SHP77 treated with DMSO at 0.1 percent for 48 hours (cell line): ENCODE measurements at regions not wholly inside any gene's neighbourhood (a gene's known extent, or its start where the extent isn't known, plus 50 kb on each side); places are given as distances from the start of the nearest gene placed in this dataset.
"Not testable (repeated sequence)": the region's sequence is repeated elsewhere in the genome, so short reads cannot be mapped to it uniquely, and the experiment has no call there.

Experiments
- DNase-seq: peaks from one replicate; lab custom pipeline; 2025; lab: John Stamatoyannopoulos, UW

GRCh38 chr22:34599567-34599966, 466.4 kb upstream of the ISX start:
- DNase-seq, result no peak

DNA sequence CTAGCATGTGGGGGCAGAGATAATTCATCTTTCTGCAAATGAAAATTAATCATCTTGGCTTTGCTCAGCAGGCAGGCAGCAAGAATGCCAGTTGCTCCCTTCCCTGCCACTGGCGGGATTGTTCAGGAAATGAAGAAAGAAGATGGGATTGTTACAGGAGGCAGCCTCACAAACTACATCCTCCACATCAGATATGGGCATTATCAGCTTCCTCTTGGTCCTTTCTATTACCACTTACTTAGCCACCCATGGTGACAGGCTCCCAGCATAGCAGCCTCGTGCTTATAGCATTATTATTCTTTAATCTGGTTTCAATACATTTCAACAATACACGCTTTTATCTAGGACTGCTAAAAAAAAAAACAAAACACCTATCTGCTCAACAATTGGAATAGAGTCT, 461.6 kb upstream of the ISX start:
- DNase-seq, result no peak

DNA sequence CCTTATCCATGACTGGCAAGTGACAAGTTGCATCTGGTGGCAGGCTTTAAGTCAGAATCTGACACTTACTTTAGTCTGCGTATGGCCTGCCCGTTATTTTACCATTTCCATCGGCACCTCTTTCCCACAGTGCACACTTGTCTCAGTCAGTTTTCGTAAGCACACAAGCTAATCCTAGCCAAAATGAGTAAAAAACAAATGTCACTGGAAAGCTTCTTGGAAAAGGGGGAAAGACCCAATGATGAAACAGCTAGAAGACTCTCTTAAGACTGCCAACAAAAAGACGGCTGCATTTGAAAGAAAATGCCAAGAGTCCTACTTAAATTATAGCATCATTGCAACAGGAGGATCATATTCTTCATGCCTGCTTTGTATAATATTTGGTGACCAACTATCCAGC, 457.9 kb upstream of the ISX start:
- no peak for DNase-seq

DNA sequence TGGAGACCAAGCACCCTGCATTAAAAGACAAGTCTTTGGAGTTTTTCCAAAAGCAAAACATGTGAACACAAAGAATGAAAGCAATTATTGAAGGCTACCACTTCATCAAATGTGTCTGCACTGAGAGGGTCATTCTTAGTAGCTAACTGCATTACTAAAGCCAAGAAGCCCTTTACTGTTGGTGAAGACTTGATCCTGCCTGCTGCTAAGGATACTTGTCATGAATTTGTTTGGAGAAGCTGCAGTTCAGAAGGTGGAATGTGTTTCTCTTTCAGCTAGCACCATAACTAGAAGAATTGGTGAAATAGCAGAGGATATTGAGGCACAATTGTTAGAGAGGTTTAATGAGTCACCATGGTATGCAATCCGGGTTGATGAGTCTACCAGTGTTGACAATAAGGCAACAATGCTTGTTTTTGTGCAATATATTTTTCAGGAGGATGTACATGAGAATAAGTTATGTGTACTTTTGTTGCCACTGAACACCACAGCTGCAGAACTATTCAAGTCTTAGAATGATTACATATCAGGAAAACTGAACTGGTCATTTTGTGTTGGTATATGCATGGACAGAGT, 457.3 kb upstream of the ISX start:
- no peak for DNase-seq

DNA sequence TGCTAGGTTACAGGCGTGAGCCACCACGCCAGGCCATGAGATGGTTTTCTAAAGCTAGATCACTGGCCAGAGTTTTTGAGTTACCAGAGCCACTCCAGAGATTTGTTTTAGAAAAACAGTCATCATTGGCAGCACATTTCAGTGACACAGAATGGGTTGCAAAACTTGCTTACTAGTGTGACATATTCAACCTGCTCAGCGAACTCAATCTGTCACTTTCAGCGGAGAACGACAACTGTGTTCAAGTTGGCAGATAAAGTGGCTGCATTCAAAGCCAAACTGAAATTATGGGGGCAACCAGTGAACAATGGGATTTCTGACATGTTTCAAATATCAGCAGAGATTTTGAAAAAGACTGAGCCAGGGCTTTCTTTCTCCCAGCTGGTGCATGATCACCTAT, 456.3 kb upstream of the ISX start:
- no peak for DNase-seq

DNA sequence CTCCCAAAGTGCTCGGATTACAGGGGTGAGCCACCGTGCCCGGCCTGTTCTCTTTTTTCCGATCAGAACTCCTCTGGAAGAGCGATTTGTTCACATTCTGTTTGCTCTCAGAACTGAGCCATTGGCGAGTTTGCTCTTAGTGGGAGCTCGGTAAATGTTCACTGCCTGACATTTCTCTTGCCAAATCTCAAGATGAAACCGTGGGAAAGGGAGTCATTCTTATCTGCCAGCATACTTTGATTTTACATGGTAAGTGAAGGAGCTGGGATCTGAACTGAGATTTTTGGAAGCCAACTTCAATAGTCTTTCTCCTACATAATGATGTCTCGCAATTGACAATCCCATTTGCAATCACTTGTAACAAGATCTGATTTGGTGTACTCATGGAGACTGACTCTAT, 445.8 kb upstream of the ISX start:
- DNase-seq, result no peak

- no peak for DNase-seq
Measured at GRCh38 chr22:34620832-34621231, 445.1 kb upstream of the ISX start.

GRCh38 chr22:34622602-34623001, 443.4 kb upstream of the ISX start:
- DNase-seq, result no peak

GRCh38 chr22:34623580-34623979, 442.4 kb upstream of the ISX start:
- no peak for DNase-seq

DNA sequence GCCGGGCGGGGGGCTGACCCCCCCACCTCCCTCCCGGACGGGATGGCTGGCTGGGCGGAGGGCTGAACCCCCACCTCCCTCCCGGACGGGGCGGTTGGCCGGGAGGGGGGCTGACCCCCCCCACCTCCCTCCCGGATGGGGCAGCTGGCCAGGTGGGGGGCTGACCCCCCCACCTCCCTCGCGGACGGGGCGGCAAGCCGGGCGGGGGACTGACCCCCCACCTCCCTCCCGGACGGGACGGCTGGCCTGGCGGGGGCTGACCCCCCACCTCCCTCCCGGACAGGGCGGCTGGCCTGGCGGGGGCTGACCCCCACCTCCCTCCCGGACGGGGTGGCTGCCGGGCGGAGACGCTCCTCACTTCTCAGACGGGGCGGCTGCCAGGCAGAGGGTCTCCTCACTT, 440.1 kb upstream of the ISX start:
- DNase-seq, result not testable (repeated sequence)

GRCh38 chr22:34638128-34638527, 427.8 kb upstream of the ISX start:
- no peak for DNase-seq

DNA sequence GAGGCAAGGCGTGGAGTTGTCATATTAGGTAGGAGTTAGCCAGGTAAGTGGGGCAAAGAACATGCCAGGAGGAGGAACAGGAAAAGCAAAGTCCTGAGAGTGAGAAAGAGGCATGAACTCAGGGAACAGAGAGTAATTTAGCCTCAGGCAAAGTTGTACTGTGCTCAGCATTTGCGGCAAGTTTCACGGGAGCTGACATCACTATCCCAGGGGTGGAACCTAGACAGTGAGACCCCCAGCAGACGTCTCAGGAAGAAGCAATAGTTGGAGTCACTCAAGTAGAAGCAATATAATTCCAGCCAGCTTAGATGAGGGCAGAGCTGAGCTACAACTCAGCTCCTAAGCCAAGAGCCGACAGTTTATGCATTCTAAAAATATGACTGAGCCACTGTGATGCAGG, 426.0 kb upstream of the ISX start:
- no peak for DNase-seq

- no peak for DNase-seq
Measured at GRCh38 chr22:34645375-34645774, 420.6 kb upstream of the ISX start.

DNA sequence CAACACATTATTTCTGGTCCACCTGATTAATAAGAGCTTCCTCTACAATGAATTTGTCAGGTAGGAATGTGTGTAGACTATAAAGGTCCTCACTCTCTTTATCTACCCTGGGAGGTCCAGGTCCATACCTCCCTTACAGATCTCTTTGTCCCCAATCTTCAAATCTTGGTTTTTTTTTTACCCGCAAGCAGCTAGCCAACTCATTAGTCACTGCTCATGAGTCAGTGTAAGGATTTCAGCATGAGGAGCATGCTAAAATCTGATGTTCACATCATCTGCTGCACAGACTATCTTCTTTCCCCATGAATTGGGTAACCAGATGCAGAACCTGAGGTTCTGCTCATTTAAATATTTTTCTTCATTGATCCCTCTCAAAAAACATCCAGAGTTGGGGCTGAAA, 397.0 kb upstream of the ISX start:
- DNase-seq, result no peak

DNA sequence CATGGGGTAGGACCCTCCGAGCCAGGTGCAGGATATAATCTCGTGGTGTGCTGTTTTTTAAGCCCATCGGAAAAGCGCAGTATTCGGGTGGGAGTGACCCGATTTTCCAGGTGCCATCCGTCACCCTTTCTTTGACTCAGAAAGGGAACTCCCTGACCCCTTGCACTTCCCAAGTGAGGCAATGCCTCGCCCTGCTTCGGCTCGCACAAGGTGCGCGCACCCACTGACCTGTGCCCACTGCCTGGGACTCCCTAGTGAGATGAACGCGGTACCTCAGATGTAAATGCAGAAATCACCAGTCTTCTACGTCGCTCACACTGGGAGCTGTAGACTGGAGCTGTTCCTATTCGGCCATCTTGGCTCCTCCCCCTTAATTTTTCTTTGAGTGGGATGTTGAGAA, 382.9 kb upstream of the ISX start:
- DNase-seq, result not testable (repeated sequence)

- DNase-seq, result not testable (repeated sequence)
Measured at GRCh38 chr22:34684278-34684677, 381.7 kb upstream of the ISX start.

- DNase-seq, result no peak
Measured at GRCh38 chr22:34687116-34687515, 378.8 kb upstream of the ISX start.

GRCh38 chr22:34688825-34689224, 377.1 kb upstream of the ISX start:
- no peak for DNase-seq

GRCh38 chr22:34696557-34696956, 369.4 kb upstream of the ISX start:
- DNase-seq, result no peak

GRCh38 chr22:34702279-34702678, 363.7 kb upstream of the ISX start:
- no peak for DNase-seq

DNA sequence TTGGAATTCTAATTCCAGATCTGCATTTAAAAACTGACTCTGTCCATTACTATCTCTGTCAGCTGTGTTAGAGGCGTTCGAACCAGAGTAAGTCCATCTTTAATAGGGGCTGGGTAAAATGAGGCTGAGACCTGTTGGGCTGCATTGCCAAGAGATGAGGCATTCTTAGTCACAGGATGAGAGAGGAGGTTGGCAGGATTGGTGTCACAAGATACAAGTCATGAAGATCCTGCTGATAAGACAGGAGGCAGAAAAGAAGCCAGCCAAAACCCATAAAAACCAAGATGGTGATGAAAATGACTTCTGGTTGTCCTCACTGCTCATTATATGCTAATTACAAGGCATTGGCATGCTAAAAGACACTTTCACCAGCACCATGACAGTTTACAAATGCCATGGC, 356.3 kb upstream of the ISX start:
- no peak for DNase-seq

- DNase-seq, result no peak
Measured at GRCh38 chr22:34722901-34723300, 343.1 kb upstream of the ISX start.

DNA sequence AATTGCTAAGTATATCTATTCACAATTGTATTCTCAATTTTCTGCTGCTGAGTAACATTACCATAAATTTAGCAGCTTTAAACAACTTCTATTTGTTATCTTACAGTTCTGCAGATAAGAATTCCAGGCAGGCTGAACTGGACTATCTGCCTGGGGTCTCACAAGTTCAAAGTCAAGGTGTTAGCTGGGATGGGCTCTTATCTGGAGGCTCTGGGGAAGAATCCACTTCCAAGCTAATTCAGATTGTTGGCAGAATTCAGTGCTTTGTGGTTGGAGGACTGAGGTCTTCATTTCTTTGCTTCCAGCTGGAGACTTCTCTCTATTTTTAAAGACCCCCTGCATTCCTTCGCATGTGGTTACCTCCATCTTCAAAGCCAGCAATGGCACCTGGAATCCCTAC, 329.9 kb upstream of the ISX start:
- no peak for DNase-seq

DNA sequence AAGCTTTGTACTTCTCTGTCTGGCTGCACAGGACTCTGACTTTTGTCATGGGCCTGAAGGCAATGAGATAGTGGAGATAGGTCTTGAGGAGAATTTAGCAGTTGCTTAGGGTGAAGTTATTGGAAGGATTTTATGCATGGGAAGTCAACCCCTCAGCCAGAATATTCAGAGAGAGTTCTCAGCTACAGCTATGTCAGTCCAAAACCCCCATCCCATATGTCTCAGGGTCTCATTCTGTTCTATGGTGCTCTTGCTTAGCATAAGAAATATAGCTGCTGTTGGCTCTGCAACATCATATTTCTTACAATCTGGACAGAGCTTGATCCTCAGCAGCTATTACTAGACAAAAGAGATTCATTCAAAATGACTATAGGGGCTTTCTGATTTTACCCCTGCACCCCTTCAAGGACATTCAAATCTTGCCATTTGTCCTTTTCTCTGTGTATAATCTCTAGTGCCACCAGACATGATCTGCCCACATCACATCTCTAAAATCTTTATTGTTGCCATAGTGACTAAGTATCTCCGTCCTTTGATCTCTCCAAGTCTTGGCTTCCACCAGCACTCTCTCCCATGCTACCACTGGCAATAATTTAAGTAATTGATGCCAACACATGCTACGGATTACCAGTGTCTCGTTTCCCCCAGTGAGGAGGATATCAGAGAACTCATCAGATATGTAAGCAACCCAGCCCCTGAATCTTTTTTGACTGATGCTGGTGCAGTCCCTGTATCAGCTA, 327.1 kb upstream of the ISX start:
- no peak for DNase-seq
